Forelimb muscle (tissue), 1 donor: ENCODE measurements at regions not wholly inside any gene's neighbourhood (a gene's known extent, or its start where the extent isn't known, plus 50 kb on each side); places are given as distances from the start of the nearest gene placed in this dataset.
"Not testable (repeated sequence)": the region's sequence is repeated elsewhere in the genome, so short reads cannot be mapped to it uniquely, and the experiment has no call there.

ENCODE experiments used
- DNase-seq: peaks from one replicate; pipeline ENCODE4 v3.0.0-alpha.2; 2013; ENCODE audit warnings: low read depth

GRCh38 chr1:68780919-68781318, 284.0 kb upstream of the DEPDC1 start:
- DNase-seq: no peak

GRCh38 chr1:68782890-68783289, 286.0 kb upstream of the DEPDC1 start:
- no peak for DNase-seq

- DNase-seq: no peak
These were observed 288.4 kb upstream of the DEPDC1 start for GRCh38 chr1:68785328-68785727.

GRCh38 chr1:68788762-68789161, 291.9 kb upstream of the DEPDC1 start:
- DNase-seq: no peak

- DNase-seq: no peak
These were observed 294.9 kb upstream of the DEPDC1 start for GRCh38 chr1:68791800-68792199.

GRCh38 chr1:68795956-68796355, 299.1 kb upstream of the DEPDC1 start:
- no peak for DNase-seq

GRCh38 chr1:68796888-68797287, 300.0 kb upstream of the DEPDC1 start:
- no peak for DNase-seq

GRCh38 chr1:68798071-68798470, 301.2 kb upstream of the DEPDC1 start:
- DNase-seq: peak; percentile 19

GRCh38 chr1:68799096-68799495, 302.2 kb upstream of the DEPDC1 start:
- DNase-seq: no peak

GRCh38 chr1:68800182-68800581, 303.3 kb upstream of the DEPDC1 start:
- DNase-seq: no peak

GRCh38 chr1:68801440-68801839, 304.6 kb upstream of the DEPDC1 start:
- no peak for DNase-seq

- DNase-seq: no peak
These were observed 308.3 kb upstream of the DEPDC1 start for GRCh38 chr1:68805097-68805641.

GRCh38 chr1:68808351-68808750, 311.5 kb upstream of the DEPDC1 start:
- no peak for DNase-seq

GRCh38 chr1:68811806-68812205, 314.9 kb upstream of the DEPDC1 start:
- DNase-seq: no peak

GRCh38 chr1:68812333-68812732, 315.5 kb upstream of the DEPDC1 start:
- no peak for DNase-seq

- no peak for DNase-seq
These were observed 317.2 kb upstream of the DEPDC1 start for GRCh38 chr1:68814067-68814466.

GRCh38 chr1:68815632-68816031, 318.8 kb upstream of the DEPDC1 start:
- no peak for DNase-seq

GRCh38 chr1:68817505-68818210, 320.8 kb upstream of the DEPDC1 start:
- DNase-seq: not testable (repeated sequence)

GRCh38 chr1:68819190-68819829, 322.4 kb upstream of the DEPDC1 start:
- no peak for DNase-seq

- no peak for DNase-seq
These were observed 323.3 kb upstream of the DEPDC1 start for GRCh38 chr1:68820151-68820550.

- DNase-seq: no peak
These were observed 330.0 kb upstream of the DEPDC1 start for GRCh38 chr1:68826836-68827235.

GRCh38 chr1:68827261-68827660, 330.4 kb upstream of the DEPDC1 start:
- no peak for DNase-seq

- no peak for DNase-seq
These were observed 331.1 kb upstream of the DEPDC1 start for GRCh38 chr1:68828013-68828412.
